DOHH2 (cell line): ENCODE measurements at regions not wholly inside any gene's neighbourhood (a gene's known extent, or its start where the extent isn't known, plus 50 kb on each side); places are given as distances from the start of the nearest gene placed in this dataset.

Source experiments
- CTCF ChIP-seq: fragments of 200-600 bp; sonication (generic); IDR thresholded peaks from one replicate; pipeline ENCODE4 v1.5.1; 2014; ENCODE audit warnings: antibody characterized with exemption, mild to moderate bottlenecking, low read depth, low read length; ENCODE audit not compliant: poor library complexity, severe bottlenecking
- EZH2phosphoT487 ChIP-seq: fragments of 200-600 bp; sonication (generic); IDR thresholded peaks from 2 replicates; pipeline ENCODE4 v1.6.1; 2017; ENCODE audit warnings: borderline replicate concordance, mild to moderate bottlenecking, antibody characterized with exemption, low read length, moderate library complexity, mixed read lengths

- no peak for TF ChIP-seq CTCF
- no peak for TF ChIP-seq EZH2phosphoT487
Observed at GRCh38 chr12:75592638-75593335, 81.4 kb upstream of the KRR1 start.
